Lung (tissue), 11 donors: ENCODE measurements at regions not wholly inside any gene's neighbourhood (a gene's known extent, or its start where the extent isn't known, plus 50 kb on each side); places are given as distances from the start of the nearest gene placed in this dataset.

ENCODE experiments used
- ATAC-seq: fragments of 200-7000 bp; cut with Tn5 transposase; one replicate; pipeline ENCODE4 v1.9.1; 2020; ENCODE audit warnings: moderate number of reproducible peaks; ENCODE audit not compliant: insufficient read depth, low FRiP score
- DNase-seq, 3 donors: peaks; one replicate each; pipeline ENCODE4 v3.0.0-alpha.2; 2013 to 2017
- H3K27ac ChIP-seq, 2 donors: one replicate each; pipeline ENCODE4 v1.5.1; 2013; ENCODE audit warnings: mild to moderate bottlenecking in 2 of 2, moderate library complexity in 2 of 2, control low read depth in 1 of 2, inconsistent platforms in 1 of 2, low read depth in 1 of 2, low read length in 1 of 2
- H3K27me3 ChIP-seq, 3 donors: one replicate each; pipeline ENCODE4 v1.5.1; 2013; ENCODE audit warnings: low read length in 2 of 3; ENCODE audit not compliant: control insufficient read depth in 3 of 3, insufficient read depth in 3 of 3
- H3K36me3 ChIP-seq, 4 donors: one replicate each; pipeline ENCODE4 v1.5.1; 2013; ENCODE audit warnings: low read length in 4 of 4, mild to moderate bottlenecking in 1 of 4, moderate library complexity in 1 of 4; ENCODE audit not compliant: control insufficient read depth in 4 of 4, insufficient read depth in 4 of 4
- H3K4me1 ChIP-seq, 5 donors: one replicate each; pipeline ENCODE4 v1.5.1; 2013; ENCODE audit warnings: low read length in 5 of 5, mild to moderate bottlenecking in 2 of 5, moderate library complexity in 1 of 5; ENCODE audit not compliant: control insufficient read depth in 5 of 5, insufficient read depth in 5 of 5
- H3K4me3 ChIP-seq: one replicate; pipeline ENCODE4 v1.5.1; 2013; ENCODE audit warnings: mild to moderate bottlenecking, control low read depth, moderate library complexity
- H3K9ac ChIP-seq, 2 donors: one replicate each; pipeline ENCODE4 v1.5.1; 2013; ENCODE audit warnings: low read length in 2 of 2, control low read depth in 1 of 2; ENCODE audit not compliant: insufficient read depth in 1 of 2
- H3K9me3 ChIP-seq, 4 donors: one replicate each; pipeline ENCODE4 v1.5.1; 2013; ENCODE audit warnings: low read length in 3 of 4, mild to moderate bottlenecking in 1 of 4, moderate library complexity in 1 of 4; ENCODE audit not compliant: control insufficient read depth in 4 of 4, insufficient read depth in 3 of 4
- CTCF ChIP-seq: IDR thresholded peaks from 2 replicates; pipeline ENCODE4 v1.5.1; 2012; ENCODE audit warnings: mild to moderate bottlenecking; ENCODE audit errors: control extremely low read depth, extremely low read depth
- WGBS, 2 donors: extraction: QIAGEN DNeasy Blood & Tissue Kit; methylation state at CpG; one replicate each; pipeline ENCODE4 v1.1.7; 2013; 5-methylcytosine and 5-hydroxymethylcytosine counted together
- donor health status: control.
- donor health status: control.
- donor health status: Bipolar disorder and iron deficiency.
- donor health status: healthy.
- donor health status: DM: yes; HTN: yes; CAD: no.

DNA sequence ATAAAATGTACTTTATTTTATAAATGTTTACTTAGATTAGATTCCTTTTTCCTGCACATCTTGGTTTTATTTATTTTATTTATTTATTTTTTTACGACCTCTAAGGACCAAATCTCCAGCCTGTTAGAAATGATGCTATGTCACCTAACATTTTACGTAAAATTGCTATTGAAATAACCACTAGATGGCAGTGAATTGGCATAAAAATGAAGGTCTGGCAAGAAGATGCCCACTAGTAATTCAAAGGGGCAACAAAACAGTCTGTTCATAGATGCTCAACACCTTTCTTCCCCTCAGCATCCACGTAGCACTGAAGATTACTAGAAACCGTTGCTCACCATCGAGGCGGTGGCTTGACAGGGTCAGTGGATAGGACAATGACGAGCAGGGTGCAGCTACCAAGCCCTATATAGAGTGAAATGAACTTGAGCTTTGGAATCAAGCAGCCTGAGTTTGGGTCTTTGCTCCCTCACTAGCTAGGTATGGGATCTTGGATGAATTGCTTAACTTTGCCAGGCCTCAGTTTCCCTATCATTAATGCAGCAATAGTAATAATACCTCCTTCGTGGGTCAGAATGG, 128.7 kb upstream of the L3MBTL4 start:
- no peak overlapping the region for H3K4me3 ChIP-seq
- no peaks in the 10 kb centered on the region for H3K27me3 ChIP-seq
- peaks cover 0 to 23% (median 5%) of the 10 kb centered on the region in 5 donors for H3K4me1 ChIP-seq
- H3K36me3 ChIP-seq, result no peaks in the 10 kb centered on the region
- peaks cover 0 to 1% (median 0%) of the 10 kb centered on the region in 4 donors for H3K9me3 ChIP-seq
- H3K9ac ChIP-seq, result no peak overlapping the region
- no peak overlapping the region for H3K27ac ChIP-seq
- WGBS, 2 donors, result 38 to 39% methylated on average over 8 of the region's 8 CpGs
- no peak for TF ChIP-seq CTCF
- no peak for ATAC-seq
- DNase-seq, result peak in 2 of 3 donors; percentile 82 to 85

- no peaks in the 10 kb centered on the region for H3K27me3 ChIP-seq
- ATAC-seq, result no peak
- H3K36me3 ChIP-seq, result no peaks in the 10 kb centered on the region
- no peak overlapping the region for H3K9ac ChIP-seq
- no peak for TF ChIP-seq CTCF
- peaks cover 0 to 18% (median 5%) of the 10 kb centered on the region in 5 donors for H3K4me1 ChIP-seq
- peaks cover 0 to 2% (median under 1%) of the 10 kb centered on the region in 4 donors for H3K9me3 ChIP-seq
- 72 to 82% methylated on average over 4 of the region's 4 CpGs for WGBS, 2 donors
- H3K4me3 ChIP-seq, result no peak overlapping the region
- H3K27ac ChIP-seq, result no peak overlapping the region
- no peak for DNase-seq
These were observed 131.5 kb upstream of the L3MBTL4 start for GRCh38 chr18:6546229-6546628.

- WGBS, 2 donors, result 46 to 60% methylated on average over 1 of the region's 1 CpG
- ATAC-seq, result no peak
- peaks cover 0 to 2% (median under 1%) of the 10 kb centered on the region in 4 donors for H3K9me3 ChIP-seq
These were observed 132.8 kb upstream of the L3MBTL4 start for GRCh38 chr18:6547476-6547875.

More at GRCh38 chr18:6547476-6547875, 132.8 kb upstream of the L3MBTL4 start:
- H3K9ac ChIP-seq, result no peak overlapping the region
- H3K36me3 ChIP-seq, result no peaks in the 10 kb centered on the region
- peaks cover 0 to 16% (median 5%) of the 10 kb centered on the region in 5 donors for H3K4me1 ChIP-seq
- DNase-seq, result no peak
- no peak overlapping the region for H3K4me3 ChIP-seq
- H3K27me3 ChIP-seq, result no peaks in the 10 kb centered on the region
- H3K27ac ChIP-seq, result no peak overlapping the region
- no peak for TF ChIP-seq CTCF
